PFSK-1 (cell line): ENCODE measurements at regions not wholly inside any gene's neighbourhood (a gene's known extent, or its start where the extent isn't known, plus 50 kb on each side); places are given as distances from the start of the nearest gene placed in this dataset.

Source experiments
- FOXP2 ChIP-seq: optimal IDR thresholded peaks from 2 replicates; pipeline ENCODE3; 2011; ENCODE audit warnings: borderline replicate concordance, control low read depth, inconsistent platforms; ENCODE audit not compliant: insufficient read depth; ENCODE audit errors: extremely low read length, extremely low read depth
- POLR2AphosphoS5 ChIP-seq: IDR thresholded peaks from 2 replicates; pipeline ENCODE4 v1.6.1; 2012; ENCODE audit warnings: low read depth, mild to moderate bottlenecking, control low read depth, low read length, moderate library complexity
- REST ChIP-seq, 2 experiments: IDR thresholded peaks; 2 replicates each; pipeline versions ENCODE4 v1.6.1 to v1.8.0; 2011 to 2012; ENCODE audit warnings: low read depth in 2 of 2, low read length in 2 of 2, control low read depth in 1 of 2, inconsistent platforms in 1 of 2, mild to moderate bottlenecking in 1 of 2, moderate library complexity in 1 of 2; ENCODE audit not compliant: insufficient read depth in 1 of 2
- TAF1 ChIP-seq: IDR thresholded peaks from 2 replicates; pipeline ENCODE4 v1.6.1; 2012; ENCODE audit warnings: low read length, control low read depth, borderline replicate concordance; ENCODE audit not compliant: insufficient read depth

GRCh38 chr2:223166215-223166493, 114.2 kb downstream of the KCNE4 start:
- TF ChIP-seq REST (IDR thresholded peaks at IDR 0.05; ENCODE audit: insufficient read depth in 1 of 2, low read depth in 2 of 2, low read length in 2 of 2) (no peak), POLR2AphosphoS5 (no peak), TAF1 (no peak), FOXP2 (no peak)
